Omental fat pad (tissue), 3 donors: ENCODE measurements at regions not wholly inside any gene's neighbourhood (a gene's known extent, or its start where the extent isn't known, plus 50 kb on each side); places are given as distances from the start of the nearest gene placed in this dataset.

Source experiments
- ATAC-seq: fragments of 150-250 bp; one replicate; pipeline ENCODE4 v1.9.1; 2016; ENCODE audit warnings: mild to moderate bottlenecking, moderate library complexity; ENCODE audit not compliant: low FRiP score
- DNase-seq: peaks from one replicate; pipeline ENCODE4 v3.0.0-alpha.2; 2019; ENCODE audit warnings: low spot score
- CTCF ChIP-seq, 3 donors: fragments of 450-650 bp; IDR thresholded peaks; one replicate each; pipeline ENCODE4 v1.5.1; 2016 to 2017; ENCODE audit warnings: antibody characterized with exemption in 3 of 3, mild to moderate bottlenecking in 3 of 3, moderate library complexity in 2 of 3

DNA sequence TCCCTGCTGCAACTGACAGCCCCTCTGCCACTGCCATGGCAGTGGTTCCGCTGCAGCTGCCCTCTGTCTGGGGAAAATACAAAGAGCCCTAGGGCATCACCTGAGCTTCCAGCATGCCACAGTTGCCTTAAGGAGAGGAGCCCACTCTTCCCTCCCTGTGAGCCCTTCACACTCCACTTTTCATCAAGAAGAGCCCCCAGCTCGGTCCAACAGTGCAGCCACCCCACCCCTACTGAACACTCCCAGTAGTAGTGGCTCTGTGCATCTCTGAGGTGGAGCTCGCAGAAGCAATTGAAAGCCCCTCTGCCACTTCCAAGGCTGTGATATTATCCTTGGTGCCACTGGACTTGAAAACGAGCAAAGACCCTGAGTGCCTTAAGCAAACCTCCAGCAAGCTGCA is 696.8 kb upstream of the COX7C start:
- no peak for TF ChIP-seq CTCF (IDR thresholded peaks at IDR 0.05)
- ATAC-seq (no peak), DNase-seq (no peak)

DNA sequence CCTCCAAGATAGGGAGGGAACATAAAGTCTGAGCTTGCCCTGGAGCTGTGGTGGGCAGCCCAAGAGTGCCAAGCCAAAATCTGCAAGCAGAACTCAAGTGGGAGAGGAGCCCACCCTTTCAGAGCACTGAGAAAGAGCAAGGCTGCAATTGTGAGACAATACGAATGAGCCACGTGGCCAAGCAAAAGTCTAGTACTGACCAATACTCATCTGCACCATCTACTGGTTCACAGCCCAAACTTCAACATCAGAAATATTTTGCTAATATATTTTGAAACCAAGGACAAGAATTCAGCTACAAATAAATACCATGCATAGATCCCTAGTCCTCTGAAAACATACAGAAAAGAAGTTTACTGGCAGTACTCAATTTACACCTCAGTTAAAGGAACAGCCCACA is 696.2 kb upstream of the COX7C start:
- TF ChIP-seq CTCF (IDR thresholded peaks at IDR 0.05) = no peak
- ATAC-seq = no peak

GRCh38 chr5:85927632-85928031 is 690.1 kb upstream of the COX7C start:
- no peak for ATAC-seq
- no peak for TF ChIP-seq CTCF (IDR thresholded peaks at IDR 0.05)
- DNase-seq = no peak

More for the DNA sequence above, 696.2 kb upstream of the COX7C start:
- no peak for DNase-seq

- TF ChIP-seq CTCF (IDR thresholded peaks at IDR 0.05) = no peak
- ATAC-seq = no peak
- no peak for DNase-seq
Measured at GRCh38 chr5:85929713-85930112, 688.0 kb upstream of the COX7C start.

GRCh38 chr5:85931220-85931619 is 686.5 kb upstream of the COX7C start:
- TF ChIP-seq CTCF (IDR thresholded peaks at IDR 0.05) = no peak
- ATAC-seq = no peak

DNA sequence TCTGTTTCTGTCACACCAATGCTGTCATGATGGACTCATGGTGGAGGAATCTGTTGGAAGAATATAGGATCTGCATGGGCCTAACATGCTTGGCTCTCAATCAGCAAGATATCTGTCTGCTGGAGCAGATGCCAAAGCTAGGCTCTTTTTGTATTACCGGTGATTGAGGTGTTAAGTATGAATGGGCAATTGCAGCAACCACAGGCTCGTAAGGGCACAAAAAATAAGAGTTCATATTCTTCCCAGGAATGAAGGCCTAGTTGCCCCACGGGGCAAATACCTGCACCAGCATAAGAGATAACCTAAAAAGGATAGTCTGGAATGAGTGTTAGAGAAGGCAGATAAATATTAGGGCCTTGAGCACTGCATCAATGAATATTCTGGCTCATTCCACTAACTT is 679.5 kb upstream of the COX7C start:
- TF ChIP-seq CTCF (IDR thresholded peaks at IDR 0.05) = no peak
- ATAC-seq = no peak
- DNase-seq = no peak

More at GRCh38 chr5:85931220-85931619, 686.5 kb upstream of the COX7C start:
- no peak for DNase-seq

DNA sequence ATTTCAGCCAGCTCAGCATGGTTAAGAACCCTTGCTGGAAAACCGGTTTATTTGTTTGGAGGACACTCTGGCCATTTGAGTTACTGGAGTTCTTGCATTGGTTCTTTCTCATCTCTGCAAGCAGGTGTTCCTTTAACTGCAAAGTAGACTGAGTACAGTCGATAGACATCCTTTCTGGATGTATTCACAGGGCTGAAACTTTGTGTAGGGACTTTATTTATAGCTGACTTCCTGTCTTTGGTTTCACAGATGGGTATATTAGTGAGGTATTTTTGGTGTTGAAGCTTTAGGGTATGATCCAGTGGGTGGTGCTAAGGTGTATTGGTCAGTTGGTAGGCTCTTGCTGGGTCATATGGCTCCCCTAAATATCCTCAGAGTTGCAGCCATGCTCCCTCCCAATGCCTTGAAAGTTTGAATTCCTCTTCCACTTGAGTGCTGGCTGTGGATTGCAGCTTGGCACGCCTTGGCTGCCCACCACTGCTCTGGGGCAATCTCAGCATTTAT is 666.0 kb upstream of the COX7C start:
- DNase-seq (no peak), ATAC-seq (no peak)
- TF ChIP-seq CTCF (IDR thresholded peaks at IDR 0.05) = no peak
